ENCODE measurements at regions not wholly inside any gene's neighbourhood (a gene's known extent, or its start where the extent isn't known, plus 50 kb on each side); places are given as distances from the start of the nearest gene placed in this dataset.

DNA sequence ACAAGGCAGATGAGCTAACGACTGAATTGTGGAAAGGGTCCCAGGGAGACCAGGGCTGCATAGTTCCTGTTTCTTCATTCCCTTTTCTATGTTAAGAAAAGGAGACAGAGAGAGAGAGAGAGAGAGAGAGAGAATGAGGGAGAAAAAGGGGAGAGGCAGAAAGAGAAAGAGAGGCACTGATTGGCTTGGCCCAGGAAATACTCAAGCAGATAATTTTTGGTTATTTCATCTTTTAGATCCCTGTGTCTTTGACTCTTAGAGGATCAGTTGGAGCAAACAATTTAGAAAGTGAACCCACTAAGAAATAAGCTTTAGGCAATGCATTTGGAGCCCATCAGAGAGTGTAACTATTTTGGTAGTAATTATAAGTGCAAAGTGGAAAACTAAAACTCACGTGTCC is 103.4 kb downstream of the CEP44 start:
- TF ChIP-seq GABPA (IDR thresholded peaks at IDR 0.05; ENCODE audit: borderline replicate concordance, insufficient read depth, low read length) (no peak), CTCF (IDR thresholded peaks at IDR 0.05; ENCODE audit: control extremely low read depth in 1 of 3, insufficient read depth in 1 of 3, low read depth in 1 of 3, low read length in 3 of 3) (no peak), RNF2 (IDR thresholded peaks at IDR 0.05; ENCODE audit: borderline replicate concordance, low read depth, low read length, missing control alignments, poor library complexity, severe bottlenecking) (no peak)
